Muscle of arm (tissue), 1 donor: ENCODE measurements at regions not wholly inside any gene's neighbourhood (a gene's known extent, or its start where the extent isn't known, plus 50 kb on each side); places are given as distances from the start of the nearest gene placed in this dataset.
"Not testable (repeated sequence)": the region's sequence is repeated elsewhere in the genome, so short reads cannot be mapped to it uniquely, and the experiment has no call there.

Experiments used
- DNase-seq: peaks from one replicate; pipeline ENCODE4 v3.0.0-alpha.2; 2013

DNA sequence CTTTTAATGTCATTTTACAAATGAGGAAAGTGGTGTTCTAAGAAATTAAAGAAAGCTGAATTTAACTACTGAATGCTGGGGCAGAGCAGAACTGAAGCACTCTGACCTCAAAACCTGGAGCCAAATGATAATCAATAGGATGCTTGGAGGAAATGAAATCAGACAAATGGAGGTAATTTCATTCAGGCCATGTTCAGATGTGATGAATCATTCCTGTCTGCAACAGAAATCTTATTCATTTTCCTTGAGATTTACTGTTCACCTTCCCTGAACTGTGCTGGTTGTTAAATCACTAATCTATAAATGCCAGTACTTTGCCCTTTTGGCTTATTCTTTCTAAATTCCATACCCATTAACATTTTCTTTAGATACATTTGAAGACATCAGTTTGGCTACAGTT, 85.6 kb upstream of the SNX7 start:
- DNase-seq = no peak

DNA sequence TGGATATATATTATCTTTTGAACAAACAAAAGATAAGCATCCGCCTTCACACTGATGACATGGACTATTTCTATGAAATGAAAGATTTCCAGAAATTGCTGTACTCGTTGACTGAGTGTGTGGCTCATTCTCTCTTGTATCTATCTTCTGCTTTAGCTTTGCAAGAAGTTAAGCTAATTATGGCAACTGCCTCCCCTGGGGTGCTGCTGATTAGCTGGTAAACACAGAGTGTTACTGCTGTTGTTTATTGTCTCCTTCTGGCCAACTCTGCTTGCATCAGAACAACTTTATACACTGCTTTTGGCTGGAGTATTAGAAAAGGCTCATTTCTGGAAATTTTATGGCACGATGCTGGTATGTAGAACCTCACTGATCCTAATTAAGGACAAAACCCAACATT, 95.6 kb upstream of the SNX7 start:
- no peak for DNase-seq

- no peak for DNase-seq
Observed at GRCh38 chr1:98559291-98559690, 102.2 kb upstream of the SNX7 start.

GRCh38 chr1:98557895-98558294, 103.6 kb upstream of the SNX7 start:
- DNase-seq = no peak

GRCh38 chr1:98556521-98557158, 104.9 kb upstream of the SNX7 start:
- no peak for DNase-seq

DNA sequence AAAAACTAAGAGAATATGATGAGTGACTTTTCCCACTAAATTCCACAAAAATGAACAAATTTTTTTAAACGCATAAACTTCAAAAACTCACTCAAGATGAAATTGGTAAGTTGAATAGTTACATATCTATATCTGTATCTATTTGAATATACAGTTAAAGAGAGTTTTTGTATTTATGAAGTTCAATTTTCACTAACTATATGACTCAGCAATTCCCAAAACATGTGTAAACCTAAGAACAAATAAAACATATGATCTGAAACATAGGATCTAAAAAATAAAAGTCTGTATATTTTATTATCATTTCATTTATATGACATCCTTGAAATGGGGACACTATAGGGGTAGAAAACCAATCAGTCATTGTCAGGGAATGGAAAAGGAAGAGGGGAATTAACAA, 105.7 kb upstream of the SNX7 start:
- DNase-seq = no peak

DNA sequence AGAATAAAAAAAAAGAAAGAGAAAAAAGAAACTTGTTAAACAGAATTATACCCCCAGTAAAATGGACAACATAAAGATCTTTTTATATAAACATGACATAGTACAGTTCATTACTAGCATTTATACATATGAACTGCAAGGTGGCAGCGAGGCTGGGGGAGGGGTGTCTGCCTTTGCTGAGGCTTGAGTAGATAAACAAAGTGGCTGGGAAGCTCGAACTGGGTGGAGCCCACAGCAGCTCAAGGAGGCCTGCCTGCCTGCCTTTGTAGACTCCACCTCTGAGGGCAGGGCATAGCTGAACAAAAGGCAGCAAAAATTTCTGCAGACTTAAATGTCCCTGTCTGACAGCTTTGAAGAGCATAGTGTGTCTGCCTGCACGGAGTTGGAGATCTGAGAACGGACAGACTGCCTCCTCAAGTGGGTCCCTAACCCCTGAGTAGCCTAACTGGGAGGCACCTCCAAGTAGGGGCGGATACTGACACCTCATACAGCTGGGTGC, 108.9 kb upstream of the SNX7 start:
- DNase-seq = not testable (repeated sequence)

DNA sequence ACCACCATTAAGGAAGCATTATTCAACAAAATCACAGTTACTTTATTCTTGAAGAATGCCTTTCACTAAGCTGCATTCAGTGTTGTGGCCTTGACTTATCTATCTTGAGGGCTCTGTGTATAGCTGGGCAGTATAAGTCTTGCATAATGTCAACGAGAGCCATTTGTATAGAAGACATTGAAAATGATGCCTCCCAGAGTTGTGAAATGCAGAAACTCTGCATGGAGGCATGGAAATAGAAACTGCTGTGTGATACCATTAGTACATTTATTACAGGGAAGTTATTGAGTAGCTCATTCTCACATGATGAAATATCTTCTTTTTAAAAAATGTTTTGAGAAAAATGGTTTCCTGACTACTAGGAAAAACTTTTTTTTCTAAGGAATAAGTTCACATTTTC, 111.4 kb upstream of the SNX7 start:
- no peak for DNase-seq

DNA sequence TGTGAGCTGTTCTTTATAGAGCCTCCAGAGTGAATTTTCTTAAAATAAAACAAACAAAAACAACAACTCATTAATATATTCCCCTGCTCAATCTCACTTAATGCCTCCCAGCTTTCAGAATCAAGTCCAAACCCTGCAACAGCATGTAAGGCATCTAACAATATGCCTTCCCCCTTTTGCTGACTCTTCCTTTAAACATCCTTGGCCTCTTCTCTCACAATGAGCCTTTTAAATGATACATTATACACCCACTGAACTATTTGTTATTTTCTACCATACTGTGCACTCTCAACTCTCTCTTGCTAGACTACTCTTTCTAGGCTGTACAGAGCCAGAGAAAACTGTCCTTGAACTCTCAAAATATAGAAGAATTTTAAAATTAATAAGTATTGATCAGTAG, 115.2 kb upstream of the SNX7 start:
- DNase-seq = no peak

GRCh38 chr1:98538106-98538505, 123.4 kb upstream of the SNX7 start:
- peak; percentile 41 for DNase-seq

DNA sequence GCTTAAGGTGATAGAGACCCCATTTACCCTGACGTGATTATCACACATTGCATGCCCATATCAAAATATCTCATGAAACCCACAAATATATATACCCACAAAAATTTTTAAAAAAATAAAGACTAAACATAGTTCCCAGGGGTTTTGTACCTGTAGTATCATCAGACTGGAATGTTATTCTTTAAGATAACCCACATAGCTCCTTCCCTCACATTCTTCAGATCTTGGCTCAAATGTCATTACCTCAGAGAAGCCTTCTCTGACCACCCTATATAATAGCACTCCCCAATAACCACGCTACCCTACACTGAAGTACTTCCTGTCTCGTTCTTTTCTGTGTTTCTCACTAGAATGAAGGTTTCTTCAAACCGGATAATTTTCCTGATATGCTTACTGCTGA, 138.3 kb upstream of the SNX7 start:
- no peak for DNase-seq

DNA sequence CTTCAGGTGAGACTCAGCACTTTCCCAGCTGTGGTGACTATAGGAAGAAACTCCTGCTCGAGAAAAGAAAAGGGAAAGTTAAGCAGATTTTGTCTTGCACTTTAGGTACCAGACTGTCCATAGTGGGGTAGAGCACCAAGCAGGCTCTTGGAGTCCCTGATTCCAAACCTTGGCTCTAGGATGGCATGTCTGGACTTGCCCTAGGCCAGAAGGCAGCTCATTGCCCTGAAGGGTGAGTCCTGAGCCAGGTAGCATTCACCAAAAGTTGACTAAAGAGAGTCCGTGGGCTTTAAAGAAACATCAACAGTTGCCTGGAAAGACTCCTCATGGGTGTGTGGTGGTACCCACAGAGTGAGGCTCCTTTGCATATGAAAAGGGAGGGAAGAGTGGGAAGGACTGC, 145.2 kb upstream of the SNX7 start:
- no peak for DNase-seq

DNA sequence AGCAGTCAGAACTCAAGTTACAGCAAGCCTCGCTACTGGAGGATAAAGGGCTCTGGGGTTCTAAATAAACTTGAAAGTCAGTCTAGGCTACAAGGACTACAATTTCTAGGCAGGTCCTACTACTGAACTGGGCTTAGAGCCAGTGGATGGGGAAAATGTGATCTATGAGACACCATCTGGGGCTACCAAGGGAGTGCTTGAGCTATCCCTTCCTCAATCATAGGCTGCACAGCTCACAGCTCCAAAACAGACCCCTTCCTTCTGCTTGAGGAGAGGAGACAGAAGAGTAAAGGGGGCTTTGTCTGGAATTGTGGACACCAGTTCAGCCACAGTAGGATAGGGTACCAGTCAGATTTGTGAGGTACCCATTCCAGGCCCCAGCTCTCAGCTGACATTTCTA, 145.8 kb upstream of the SNX7 start:
- DNase-seq = no peak

DNA sequence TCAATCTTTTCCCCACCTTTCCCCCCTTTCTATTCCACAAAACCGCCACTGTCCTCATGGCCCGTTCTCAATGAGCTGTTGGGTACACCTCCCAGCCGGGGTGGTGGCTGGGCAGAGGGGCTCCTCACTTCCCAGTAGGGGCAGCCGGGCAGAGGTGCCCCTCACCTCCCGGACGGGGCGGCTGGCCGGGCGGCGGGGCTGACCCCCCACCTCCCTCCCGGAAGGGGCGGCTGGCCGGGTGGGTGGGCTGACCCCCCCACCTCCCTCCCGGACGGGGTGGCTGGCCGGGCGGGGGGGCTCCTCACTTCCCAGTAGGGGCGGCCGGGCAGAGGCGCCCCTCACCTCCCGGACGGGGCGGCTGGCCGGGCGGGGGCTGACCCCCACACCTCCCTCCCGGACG, 149.3 kb upstream of the SNX7 start:
- DNase-seq = not testable (repeated sequence)

GRCh38 chr1:98503771-98504170, 157.8 kb upstream of the SNX7 start:
- no peak for DNase-seq

DNA sequence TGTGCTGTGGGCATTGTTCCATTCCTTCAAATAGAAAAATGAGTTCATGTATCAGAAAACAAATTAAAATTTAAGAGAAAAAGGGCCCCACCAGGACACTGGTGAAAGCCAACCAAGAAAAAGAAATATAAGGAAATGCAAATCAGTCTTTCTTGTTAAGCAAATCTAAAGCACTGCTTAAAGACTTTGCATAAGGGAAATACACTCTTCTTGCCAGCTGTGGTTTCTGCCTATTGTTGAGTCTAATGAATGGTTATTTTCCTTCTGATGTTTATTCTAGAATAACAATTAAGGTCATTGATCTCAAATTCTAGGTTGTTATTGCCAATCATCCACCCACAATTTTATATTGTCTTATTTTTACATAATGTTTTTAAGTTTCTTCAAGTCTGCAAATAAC, 158.6 kb upstream of the SNX7 start:
- no peak for DNase-seq

- no peak for DNase-seq
Observed at GRCh38 chr1:98500324-98500723, 161.2 kb upstream of the SNX7 start.

DNA sequence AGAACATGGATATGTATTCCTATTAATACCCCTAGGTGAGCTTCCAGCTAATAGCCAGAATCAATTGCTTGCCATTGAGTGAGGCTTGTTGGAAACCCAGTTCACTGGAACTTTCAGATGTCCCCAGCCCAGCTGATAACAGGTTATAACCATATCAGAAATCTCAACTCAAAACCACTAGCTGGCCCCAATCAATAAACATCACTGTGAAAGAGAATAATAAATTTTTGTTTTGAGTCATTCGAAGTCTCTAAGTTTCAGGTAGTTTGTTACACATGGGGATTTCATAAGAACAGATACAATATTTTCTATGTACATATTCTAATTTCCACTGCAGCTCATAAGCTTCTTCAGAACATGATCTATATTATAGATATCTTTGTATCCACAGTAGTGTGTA, 162.9 kb upstream of the SNX7 start:
- no peak for DNase-seq

GRCh38 chr1:98497497-98497896, 164.0 kb upstream of the SNX7 start:
- DNase-seq = no peak

- no peak for DNase-seq
Observed at GRCh38 chr1:98496256-98496995, 165.1 kb upstream of the SNX7 start.

DNA sequence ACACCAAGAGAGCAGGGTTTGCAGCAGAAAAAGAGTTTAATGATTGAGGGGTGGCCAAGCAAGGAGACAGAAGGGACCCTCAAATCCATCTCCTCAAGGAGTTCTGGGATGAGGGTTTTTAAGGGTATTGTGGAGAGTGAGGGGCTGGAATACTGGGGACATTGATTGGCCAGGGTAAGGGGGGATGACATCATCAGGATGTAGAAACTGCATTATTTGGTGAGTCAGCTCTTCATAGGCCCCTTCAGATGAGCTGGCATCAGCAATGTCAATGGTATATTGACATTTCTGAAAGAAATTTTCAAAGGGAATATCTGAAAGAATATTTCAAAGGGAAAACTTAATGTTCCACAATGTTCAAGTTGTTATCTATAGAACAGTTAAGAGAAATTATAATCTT, 168.1 kb upstream of the SNX7 start:
- no peak for DNase-seq

GRCh38 chr1:98490099-98490498, 171.4 kb upstream of the SNX7 start:
- DNase-seq = no peak

- no peak for DNase-seq
Observed at GRCh38 chr1:98487620-98488019, 173.9 kb upstream of the SNX7 start.

DNA sequence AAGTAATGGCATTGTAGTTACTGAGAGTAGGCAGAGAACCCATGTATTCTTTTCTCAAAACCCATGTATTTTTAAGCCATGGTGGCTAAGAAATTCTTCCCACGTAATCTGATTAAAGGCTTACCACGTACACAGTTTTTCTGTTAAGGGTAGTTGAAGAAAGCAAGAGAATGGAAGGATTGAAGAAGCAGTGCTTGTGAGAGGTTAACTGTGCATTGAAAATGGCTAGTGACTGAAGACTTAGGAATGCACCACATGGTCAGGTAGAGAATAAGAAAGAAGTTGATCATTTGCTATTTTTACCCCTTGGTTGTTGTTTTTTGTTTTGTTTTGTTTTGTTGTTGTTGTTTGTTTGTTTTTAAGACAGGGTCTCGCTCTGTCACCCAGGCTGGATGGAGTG, 178.9 kb upstream of the SNX7 start:
- no peak for DNase-seq
